ENCODE measurements at regions not wholly inside any gene's neighbourhood (a gene's known extent, or its start where the extent isn't known, plus 50 kb on each side); places are given as distances from the start of the nearest gene placed in this dataset.

GRCh38 chr2:83516503-83516902, 942.6 kb downstream of the SUCLG1 start:
- no peaks in the 10 kb centered on the region for H3K27me3 ChIP-seq (ENCODE audit: insufficient read depth, low read length)
- no peaks in the 10 kb centered on the region for H3K36me3 ChIP-seq (ENCODE audit: insufficient read depth, low read length)
- H3K4me1 ChIP-seq (ENCODE audit: insufficient read depth, low read length): no peaks in the 10 kb centered on the region
- no peak overlapping the region for H3K4me3 ChIP-seq (ENCODE audit: low read length)
- no peaks in the 10 kb centered on the region for H3K9me3 ChIP-seq (ENCODE audit: low read length)
- no peak overlapping the region for H2AFZ ChIP-seq (ENCODE audit: low read depth, low read length)

- no peaks in the 10 kb centered on the region for H3K27me3 ChIP-seq (ENCODE audit: insufficient read depth, low read length)
- H3K9me3 ChIP-seq (ENCODE audit: low read length): no peaks in the 10 kb centered on the region
- H3K36me3 ChIP-seq (ENCODE audit: insufficient read depth, low read length): no peaks in the 10 kb centered on the region
- H2AFZ ChIP-seq (ENCODE audit: low read depth, low read length): no peak overlapping the region
- H3K4me3 ChIP-seq (ENCODE audit: low read length): no peak overlapping the region
- no peaks in the 10 kb centered on the region for H3K4me1 ChIP-seq (ENCODE audit: insufficient read depth, low read length)
Observed at GRCh38 chr2:83487451-83487850, 971.6 kb downstream of the SUCLG1 start.

DNA sequence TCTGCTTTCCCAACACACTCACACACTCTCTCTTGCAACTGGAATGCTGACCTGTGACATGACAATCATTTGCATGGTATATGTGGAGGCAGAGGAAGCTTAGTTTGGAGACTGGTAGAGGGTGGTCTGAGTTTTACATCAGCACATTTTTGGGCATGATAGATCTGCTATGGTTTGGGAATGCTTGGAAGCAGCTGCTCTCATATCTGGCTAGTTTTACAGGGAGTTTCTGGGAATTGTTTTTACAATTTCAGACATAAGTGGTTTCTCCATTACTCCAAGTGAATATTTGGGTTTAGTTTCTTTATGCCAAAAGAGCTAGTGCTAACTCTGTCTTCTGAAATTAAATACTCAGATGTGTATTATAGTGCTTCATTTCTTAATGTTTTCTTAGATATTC, 977.6 kb downstream of the SUCLG1 start:
- Histone ChIP-seq H3K4me3 (ENCODE audit: low read length) (no peak overlapping the region), H3K27me3 (ENCODE audit: insufficient read depth, low read length) (no peaks in the 10 kb centered on the region), H2AFZ (ENCODE audit: low read depth, low read length) (no peak overlapping the region), H3K4me1 (ENCODE audit: insufficient read depth, low read length) (no peaks in the 10 kb centered on the region), H3K36me3 (ENCODE audit: insufficient read depth, low read length) (no peaks in the 10 kb centered on the region), H3K9me3 (ENCODE audit: low read length) (no peaks in the 10 kb centered on the region)

- Histone ChIP-seq H3K36me3 (ENCODE audit: insufficient read depth, low read length) (no peaks in the 10 kb centered on the region), H3K4me3 (ENCODE audit: low read length) (no peak overlapping the region), H2AFZ (ENCODE audit: low read depth, low read length) (no peak overlapping the region), H3K27me3 (ENCODE audit: insufficient read depth, low read length) (no peaks in the 10 kb centered on the region), H3K4me1 (ENCODE audit: insufficient read depth, low read length) (no peaks in the 10 kb centered on the region), H3K9me3 (ENCODE audit: low read length) (no peaks in the 10 kb centered on the region)
Observed at GRCh38 chr2:83478037-83478436, 981.0 kb downstream of the SUCLG1 start.

DNA sequence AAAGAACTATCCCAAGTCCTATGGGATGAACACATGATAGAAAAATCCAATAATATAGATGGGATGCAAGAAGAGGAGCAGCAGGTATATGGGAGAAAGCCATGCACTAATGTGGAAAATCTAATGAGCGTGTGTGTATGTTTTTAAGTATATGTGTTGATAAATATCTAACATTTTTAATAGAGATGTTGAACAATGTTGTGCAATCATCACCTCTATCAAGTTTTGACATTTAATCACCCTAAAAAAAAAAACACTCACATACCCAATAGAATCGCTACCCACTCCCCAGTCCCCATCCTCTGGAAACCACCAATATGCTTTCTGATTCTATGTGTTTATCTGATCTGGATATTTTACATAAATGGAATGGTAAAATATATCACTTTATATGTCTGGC, 983.7 kb downstream of the SUCLG1 start:
- no peak overlapping the region for H3K4me3 ChIP-seq (ENCODE audit: low read length)
- peaks cover 3% of the 10 kb centered on the region for H3K4me1 ChIP-seq (ENCODE audit: insufficient read depth, low read length)
- no peaks in the 10 kb centered on the region for H3K9me3 ChIP-seq (ENCODE audit: low read length)
- H3K36me3 ChIP-seq (ENCODE audit: insufficient read depth, low read length): no peaks in the 10 kb centered on the region
- no peak overlapping the region for H2AFZ ChIP-seq (ENCODE audit: low read depth, low read length)
- H3K27me3 ChIP-seq (ENCODE audit: insufficient read depth, low read length): no peaks in the 10 kb centered on the region

- no peak overlapping the region for H2AFZ ChIP-seq (ENCODE audit: low read depth, low read length)
- H3K36me3 ChIP-seq (ENCODE audit: insufficient read depth, low read length): no peaks in the 10 kb centered on the region
- no peaks in the 10 kb centered on the region for H3K9me3 ChIP-seq (ENCODE audit: low read length)
- peaks cover 3% of the 10 kb centered on the region for H3K4me1 ChIP-seq (ENCODE audit: insufficient read depth, low read length)
- no peaks in the 10 kb centered on the region for H3K27me3 ChIP-seq (ENCODE audit: insufficient read depth, low read length)
- no peak overlapping the region for H3K4me3 ChIP-seq (ENCODE audit: low read length)
Observed at GRCh38 chr2:83471655-83472054, 987.4 kb downstream of the SUCLG1 start.

DNA sequence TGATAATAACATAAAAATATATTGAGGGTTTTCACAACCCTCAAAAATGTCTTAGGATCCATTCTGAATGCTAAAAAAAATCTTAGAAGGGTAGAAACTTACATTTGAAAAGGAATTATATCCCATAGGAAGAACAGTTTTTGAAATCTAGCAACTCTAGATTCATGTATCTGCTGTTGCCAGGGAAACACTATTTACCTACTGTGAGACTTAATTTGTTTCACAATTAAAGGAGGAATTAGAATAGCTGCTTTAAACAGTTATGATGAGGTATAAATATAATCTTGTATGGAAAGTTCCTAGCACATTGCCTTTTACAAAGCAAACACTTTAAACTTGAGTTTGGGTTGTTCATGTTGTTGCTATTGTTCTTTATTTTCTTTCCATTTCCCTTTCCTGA, 988.2 kb downstream of the SUCLG1 start:
- Histone ChIP-seq H3K9me3 (ENCODE audit: low read length) (no peaks in the 10 kb centered on the region), H3K4me3 (ENCODE audit: low read length) (no peak overlapping the region), H3K36me3 (ENCODE audit: insufficient read depth, low read length) (no peaks in the 10 kb centered on the region), H2AFZ (ENCODE audit: low read depth, low read length) (no peak overlapping the region), H3K27me3 (ENCODE audit: insufficient read depth, low read length) (no peaks in the 10 kb centered on the region), H3K4me1 (ENCODE audit: insufficient read depth, low read length) (peaks cover 3% of the 10 kb centered on the region)

DNA sequence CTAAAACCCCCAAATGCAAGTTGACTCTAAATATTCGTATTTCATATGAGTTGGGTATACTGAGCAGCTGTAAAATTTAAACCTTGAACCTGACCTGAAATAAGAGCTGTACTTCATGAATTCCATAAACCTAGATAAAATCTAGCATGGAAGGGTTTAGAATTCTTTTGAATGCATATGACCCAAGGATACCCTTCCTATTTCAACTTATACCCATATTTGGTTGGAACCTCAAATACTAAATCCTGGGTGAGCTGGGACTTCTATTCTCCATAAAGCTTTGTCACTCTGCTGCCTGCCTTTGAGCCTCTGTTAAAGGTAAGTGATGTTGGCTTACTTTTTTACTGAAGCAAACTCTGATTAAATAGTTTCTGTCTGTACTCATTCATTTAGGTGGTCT, 994.6 kb downstream of the SUCLG1 start:
- Histone ChIP-seq H3K36me3 (ENCODE audit: insufficient read depth, low read length) (no peaks in the 10 kb centered on the region), H3K9me3 (ENCODE audit: low read length) (no peaks in the 10 kb centered on the region), H3K4me3 (ENCODE audit: low read length) (no peak overlapping the region), H3K4me1 (ENCODE audit: insufficient read depth, low read length) (no peaks in the 10 kb centered on the region), H2AFZ (ENCODE audit: low read depth, low read length) (no peak overlapping the region), H3K27me3 (ENCODE audit: insufficient read depth, low read length) (no peaks in the 10 kb centered on the region)

GRCh38 chr2:83462881-83463280, 996.2 kb downstream of the SUCLG1 start:
- Histone ChIP-seq H3K9me3 (ENCODE audit: low read length) (no peaks in the 10 kb centered on the region), H3K27me3 (ENCODE audit: insufficient read depth, low read length) (no peaks in the 10 kb centered on the region), H3K4me3 (ENCODE audit: low read length) (no peak overlapping the region), H3K4me1 (ENCODE audit: insufficient read depth, low read length) (no peaks in the 10 kb centered on the region), H3K36me3 (ENCODE audit: insufficient read depth, low read length) (no peaks in the 10 kb centered on the region), H2AFZ (ENCODE audit: low read depth, low read length) (no peak overlapping the region)

GRCh38 chr2:83461135-83461534, 997.9 kb downstream of the SUCLG1 start:
- H3K4me1 ChIP-seq (ENCODE audit: insufficient read depth, low read length): no peaks in the 10 kb centered on the region
- no peaks in the 10 kb centered on the region for H3K27me3 ChIP-seq (ENCODE audit: insufficient read depth, low read length)
- H3K36me3 ChIP-seq (ENCODE audit: insufficient read depth, low read length): no peaks in the 10 kb centered on the region
- no peak overlapping the region for H3K4me3 ChIP-seq (ENCODE audit: low read length)
- no peak overlapping the region for H2AFZ ChIP-seq (ENCODE audit: low read depth, low read length)
- H3K9me3 ChIP-seq (ENCODE audit: low read length): no peaks in the 10 kb centered on the region

DNA sequence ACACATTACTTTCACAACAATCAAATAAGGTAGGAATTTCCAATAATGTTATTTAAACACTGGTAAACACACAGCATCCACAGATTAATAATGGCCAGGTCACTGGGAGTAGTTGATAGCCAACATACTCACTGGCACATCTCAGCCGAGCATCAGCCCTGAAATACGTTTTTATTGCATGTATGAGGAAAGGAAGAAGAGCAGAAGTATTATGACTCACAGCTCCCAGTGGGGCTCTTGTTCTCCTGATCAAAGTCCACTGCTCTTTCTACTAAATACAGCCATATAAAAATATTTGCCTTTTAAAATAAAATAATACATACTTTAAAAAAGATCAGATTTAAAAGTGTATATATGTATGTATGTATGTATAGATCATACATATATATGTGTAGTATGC, 999.6 kb downstream of the SUCLG1 start:
- no peak overlapping the region for H2AFZ ChIP-seq (ENCODE audit: low read depth, low read length)
- no peaks in the 10 kb centered on the region for H3K9me3 ChIP-seq (ENCODE audit: low read length)
- no peaks in the 10 kb centered on the region for H3K36me3 ChIP-seq (ENCODE audit: insufficient read depth, low read length)
- no peak overlapping the region for H3K4me3 ChIP-seq (ENCODE audit: low read length)
- no peaks in the 10 kb centered on the region for H3K4me1 ChIP-seq (ENCODE audit: insufficient read depth, low read length)
- no peaks in the 10 kb centered on the region for H3K27me3 ChIP-seq (ENCODE audit: insufficient read depth, low read length)

GRCh38 chr2:83435989-83436388, 1023.1 kb downstream of the SUCLG1 start:
- no peak overlapping the region for H3K4me3 ChIP-seq (ENCODE audit: low read length)
- H3K4me1 ChIP-seq (ENCODE audit: insufficient read depth, low read length): no peaks in the 10 kb centered on the region
- H3K9me3 ChIP-seq (ENCODE audit: low read length): no peaks in the 10 kb centered on the region
- no peaks in the 10 kb centered on the region for H3K27me3 ChIP-seq (ENCODE audit: insufficient read depth, low read length)
- H2AFZ ChIP-seq (ENCODE audit: low read depth, low read length): no peak overlapping the region
- H3K36me3 ChIP-seq (ENCODE audit: insufficient read depth, low read length): no peaks in the 10 kb centered on the region

- H3K4me1 ChIP-seq (ENCODE audit: insufficient read depth, low read length): no peaks in the 10 kb centered on the region
Observed at GRCh38 chr2:83420993-83421392, 1038.1 kb downstream of the SUCLG1 start.

GRCh38 chr2:83394134-83394904, 1064.8 kb downstream of the SUCLG1 start:
- Histone ChIP-seq H3K27me3 (ENCODE audit: insufficient read depth, low read length) (no peaks in the 10 kb centered on the region), H3K9me3 (ENCODE audit: low read length) (no peaks in the 10 kb centered on the region), H2AFZ (ENCODE audit: low read depth, low read length) (no peak overlapping the region), H3K4me3 (ENCODE audit: low read length) (no peak overlapping the region), H3K4me1 (ENCODE audit: insufficient read depth, low read length) (no peaks in the 10 kb centered on the region), H3K36me3 (ENCODE audit: insufficient read depth, low read length) (no peaks in the 10 kb centered on the region)

More at GRCh38 chr2:83420993-83421392, 1038.1 kb downstream of the SUCLG1 start:
- Histone ChIP-seq H3K9me3 (ENCODE audit: low read length) (no peaks in the 10 kb centered on the region), H2AFZ (ENCODE audit: low read depth, low read length) (no peak overlapping the region), H3K27me3 (ENCODE audit: insufficient read depth, low read length) (no peaks in the 10 kb centered on the region), H3K4me3 (ENCODE audit: low read length) (no peak overlapping the region), H3K36me3 (ENCODE audit: insufficient read depth, low read length) (no peaks in the 10 kb centered on the region)
